GM10266 (cell line): ENCODE measurements at regions not wholly inside any gene's neighbourhood (a gene's known extent, or its start where the extent isn't known, plus 50 kb on each side); places are given as distances from the start of the nearest gene placed in this dataset.

ENCODE experiments used
- DNase-seq: peaks from one replicate; pipeline ENCODE4 v3.0.0; 2012; ENCODE audit errors: extremely low spot score
- CTCF ChIP-seq: IDR thresholded peaks from 2 replicates; pipeline ENCODE4 v1.5.1; 2012; ENCODE audit warnings: mild to moderate bottlenecking, low read depth; ENCODE audit not compliant: control insufficient read depth, insufficient read depth; ENCODE audit errors: missing control alignments

- DNase-seq: no peak
- no peak for TF ChIP-seq CTCF
Measured at GRCh38 chr6:166834049-166834448, 122.3 kb downstream of the RNASET2 start.

- TF ChIP-seq CTCF: no peak
Measured at GRCh38 chr6:166830891-166831363, 125.4 kb downstream of the RNASET2 start.

GRCh38 chr6:166830185-166830890 is 126.0 kb downstream of the RNASET2 start:
- DNase-seq: peak; percentile 77
- TF ChIP-seq CTCF: no peak

More at GRCh38 chr6:166830891-166831363, 125.4 kb downstream of the RNASET2 start:
- no peak for DNase-seq

GRCh38 chr6:166826264-166826663 is 130.1 kb downstream of the RNASET2 start:
- no peak for DNase-seq
- no peak for TF ChIP-seq CTCF

- DNase-seq: no peak
- TF ChIP-seq CTCF: no peak
Measured at GRCh38 chr6:166825553-166826145, 130.7 kb downstream of the RNASET2 start.

GRCh38 chr6:166824880-166825250 is 131.5 kb downstream of the RNASET2 start:
- DNase-seq: no peak
- TF ChIP-seq CTCF: no peak
